IMR-90 (cell line): ENCODE measurements at regions not wholly inside any gene's neighbourhood (a gene's known extent, or its start where the extent isn't known, plus 50 kb on each side); places are given as distances from the start of the nearest gene placed in this dataset.

Source experiments
- BHLHE40 ChIP-seq: fragments of 150-350 bp; IDR thresholded peaks from 2 replicates; pipeline ENCODE4 v1.6.1; 2016; ENCODE audit warnings: mild to moderate bottlenecking, low read depth, low read length
- CEBPB ChIP-seq: IDR thresholded peaks from 2 replicates; pipeline ENCODE4 v1.6.1; 2012; ENCODE audit warnings: low read depth, low read length, improper control_type of control experiment
- CHD1 ChIP-seq: IDR thresholded peaks from 2 replicates; pipeline ENCODE4 v1.6.1; 2012; ENCODE audit warnings: low read depth, low read length, improper control_type of control experiment
- SMC3 ChIP-seq: fragments of 150-350 bp; IDR thresholded peaks from 2 replicates; pipeline ENCODE4 v1.6.1; 2016; ENCODE audit warnings: low read depth, mild to moderate bottlenecking, antibody characterized with exemption, low read length, moderate library complexity
- TF ChIP-seq, protein P1 (sequence below): conservative IDR thresholded peaks from 2 replicates; pipeline ENCODE4 v1.5.1; 2012; ENCODE audit warnings: mild to moderate bottlenecking, low read depth, low read length, improper control_type of control experiment

DNA sequence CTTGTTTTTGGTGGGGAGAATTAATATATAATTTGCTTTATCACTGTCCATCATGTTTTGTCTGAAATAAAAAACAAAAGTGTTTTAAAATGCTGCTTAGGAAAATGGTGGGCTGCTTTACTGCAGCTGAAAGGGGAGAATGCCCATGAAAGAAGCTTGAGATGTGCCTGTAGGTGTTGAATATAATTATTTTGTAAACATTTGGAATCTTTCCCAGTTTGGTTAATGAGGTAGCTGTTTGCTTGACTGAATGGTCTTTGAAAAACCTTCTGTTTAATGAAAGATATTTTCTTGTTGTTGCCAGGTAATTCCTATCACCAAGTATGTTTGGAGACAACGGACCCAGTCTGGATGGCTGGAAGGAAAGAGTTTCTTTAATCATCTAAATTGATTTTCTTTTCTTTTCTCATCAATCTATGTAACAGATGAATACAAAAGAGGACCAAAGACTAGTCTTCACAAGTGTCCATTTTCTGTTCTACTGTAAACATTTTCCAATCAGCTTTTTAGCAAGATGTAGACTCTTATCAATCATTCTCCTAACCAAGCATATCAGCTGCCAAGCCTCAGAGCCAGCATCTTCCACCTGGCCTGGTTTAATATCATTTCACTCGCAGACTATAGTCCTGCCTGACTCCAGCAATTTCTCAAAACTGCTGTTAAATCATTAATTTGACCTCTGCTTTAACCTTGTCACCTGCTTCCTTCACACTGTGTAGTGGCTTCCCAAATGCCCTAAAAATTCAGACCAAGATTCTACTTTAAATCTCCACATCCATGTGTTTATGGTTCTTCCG is 441.2 kb upstream of the CHD1 start:
- no peak for TF ChIP-seq BHLHE40
- TF ChIP-seq, protein P1, sequence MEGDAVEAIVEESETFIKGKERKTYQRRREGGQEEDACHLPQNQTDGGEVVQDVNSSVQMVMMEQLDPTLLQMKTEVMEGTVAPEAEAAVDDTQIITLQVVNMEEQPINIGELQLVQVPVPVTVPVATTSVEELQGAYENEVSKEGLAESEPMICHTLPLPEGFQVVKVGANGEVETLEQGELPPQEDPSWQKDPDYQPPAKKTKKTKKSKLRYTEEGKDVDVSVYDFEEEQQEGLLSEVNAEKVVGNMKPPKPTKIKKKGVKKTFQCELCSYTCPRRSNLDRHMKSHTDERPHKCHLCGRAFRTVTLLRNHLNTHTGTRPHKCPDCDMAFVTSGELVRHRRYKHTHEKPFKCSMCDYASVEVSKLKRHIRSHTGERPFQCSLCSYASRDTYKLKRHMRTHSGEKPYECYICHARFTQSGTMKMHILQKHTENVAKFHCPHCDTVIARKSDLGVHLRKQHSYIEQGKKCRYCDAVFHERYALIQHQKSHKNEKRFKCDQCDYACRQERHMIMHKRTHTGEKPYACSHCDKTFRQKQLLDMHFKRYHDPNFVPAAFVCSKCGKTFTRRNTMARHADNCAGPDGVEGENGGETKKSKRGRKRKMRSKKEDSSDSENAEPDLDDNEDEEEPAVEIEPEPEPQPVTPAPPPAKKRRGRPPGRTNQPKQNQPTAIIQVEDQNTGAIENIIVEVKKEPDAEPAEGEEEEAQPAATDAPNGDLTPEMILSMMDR, result no peak
- no peak for TF ChIP-seq CHD1
- no peak for TF ChIP-seq CEBPB
- no peak for TF ChIP-seq SMC3
